ENCODE measurements at regions not wholly inside any gene's neighbourhood (a gene's known extent, or its start where the extent isn't known, plus 50 kb on each side); places are given as distances from the start of the nearest gene placed in this dataset.

- no peak for TF ChIP-seq ZNF274 (IDR thresholded peaks at IDR 0.05; ENCODE audit: low read depth, low read length)
- TF ChIP-seq SUZ12 (IDR thresholded peaks at IDR 0.05; ENCODE audit: extremely low read depth, insufficient read depth, insufficient read length) = no peak
- TF ChIP-seq YY1 (IDR thresholded peaks at IDR 0.05; ENCODE audit: insufficient read depth, insufficient read length) = no peak
Measured at GRCh38 chr5:102130890-102131289, 165.2 kb downstream of the SLCO4C1 start.
